ENCODE measurements at regions not wholly inside any gene's neighbourhood (a gene's known extent, or its start where the extent isn't known, plus 50 kb on each side); places are given as distances from the start of the nearest gene placed in this dataset.

DNA sequence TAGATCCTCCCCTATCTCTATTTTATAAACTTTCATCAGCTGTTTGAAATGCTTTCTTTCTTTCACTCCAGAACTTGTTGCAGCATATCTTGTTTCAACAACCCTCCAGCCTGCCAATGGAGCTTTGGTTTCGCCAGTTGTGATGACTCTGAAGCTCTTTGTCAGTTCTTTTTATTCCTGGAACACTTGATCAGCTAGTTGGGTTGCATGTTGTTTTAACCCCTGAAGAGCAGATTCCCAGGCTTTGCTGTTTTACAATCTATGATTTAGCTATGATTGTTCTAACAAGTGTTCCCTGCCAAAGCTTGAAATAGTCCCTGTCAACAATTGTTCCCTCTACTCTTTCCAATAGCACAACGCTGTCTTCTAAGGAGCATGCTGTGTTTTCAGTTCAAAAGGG is 50.6 kb upstream of the FUT8 start:
- dilution Hi-C loops (cut with MboI; ENCODE audit: extremely low pct_ligation_motif_present, low sequenced_read_pairs) = no loop called here
- Histone ChIP-seq H3K27ac (ENCODE audit: control insufficient read depth, insufficient read depth, low read length) (peak overlapping the region; percentile 45), H3K9me1 (ENCODE audit: control insufficient read depth, extremely low read depth, insufficient read depth, low read length) (no peaks in the 10 kb centered on the region), H3K36me3 (ENCODE audit: control insufficient read depth in 2 of 2, extremely low read depth in 1 of 2, insufficient read depth in 2 of 2, low read length in 2 of 2) (no peaks in the 10 kb centered on the region), H3K79me2 (ENCODE audit: control insufficient read depth, insufficient read depth, low read length) (no peaks in the 10 kb centered on the region), H3K4me2 (ENCODE audit: control insufficient read depth, extremely low read depth, insufficient read depth, low read depth, low read length) (peak overlapping the region; percentile 43), H4K20me1 (ENCODE audit: control insufficient read depth, extremely low read depth, insufficient read depth, low read length) (no peaks in the 10 kb centered on the region), H2AFZ (ENCODE audit: control insufficient read depth, low read length) (peak overlapping the region; percentile 47), H3K9ac (ENCODE audit: control insufficient read depth, extremely low read depth, insufficient read depth, low read length) (no peak overlapping the region), H3K9me3 (ENCODE audit: control insufficient read depth, low read depth, low read length) (no peaks in the 10 kb centered on the region), H3K4me1 (ENCODE audit: control insufficient read depth, extremely low read depth, insufficient read depth, low read length) (peaks cover 16% of the 10 kb centered on the region), H3K4me3 (ENCODE audit: control insufficient read depth in 2 of 3, extremely low read depth in 1 of 3, insufficient read depth in 2 of 3, low read depth in 1 of 3, low read length in 3 of 3) (no peak overlapping the region), H3K27me3 (ENCODE audit: control insufficient read depth, extremely low read depth, insufficient read depth, low read length) (no peaks in the 10 kb centered on the region)
- TF ChIP-seq EZH2 (IDR thresholded peaks at IDR 0.05; ENCODE audit: low read length) = no peak
- TF ChIP-seq, protein P1, sequence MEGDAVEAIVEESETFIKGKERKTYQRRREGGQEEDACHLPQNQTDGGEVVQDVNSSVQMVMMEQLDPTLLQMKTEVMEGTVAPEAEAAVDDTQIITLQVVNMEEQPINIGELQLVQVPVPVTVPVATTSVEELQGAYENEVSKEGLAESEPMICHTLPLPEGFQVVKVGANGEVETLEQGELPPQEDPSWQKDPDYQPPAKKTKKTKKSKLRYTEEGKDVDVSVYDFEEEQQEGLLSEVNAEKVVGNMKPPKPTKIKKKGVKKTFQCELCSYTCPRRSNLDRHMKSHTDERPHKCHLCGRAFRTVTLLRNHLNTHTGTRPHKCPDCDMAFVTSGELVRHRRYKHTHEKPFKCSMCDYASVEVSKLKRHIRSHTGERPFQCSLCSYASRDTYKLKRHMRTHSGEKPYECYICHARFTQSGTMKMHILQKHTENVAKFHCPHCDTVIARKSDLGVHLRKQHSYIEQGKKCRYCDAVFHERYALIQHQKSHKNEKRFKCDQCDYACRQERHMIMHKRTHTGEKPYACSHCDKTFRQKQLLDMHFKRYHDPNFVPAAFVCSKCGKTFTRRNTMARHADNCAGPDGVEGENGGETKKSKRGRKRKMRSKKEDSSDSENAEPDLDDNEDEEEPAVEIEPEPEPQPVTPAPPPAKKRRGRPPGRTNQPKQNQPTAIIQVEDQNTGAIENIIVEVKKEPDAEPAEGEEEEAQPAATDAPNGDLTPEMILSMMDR (optimal IDR thresholded peaks at IDR 0.05 in 1 of 3, IDR thresholded peaks at IDR 0.05 in 1 of 3, conservative IDR thresholded peaks at IDR 0.05 in 1 of 3; ENCODE audit: extremely low read depth in 1 of 3, insufficient read depth in 2 of 3, low read length in 3 of 3) = no peak
- DNase-seq (ENCODE audit: low read depth, low spot score) (no peak), FAIRE-seq (peak; percentile 34)

Small RNA genes in the stretch of these regions (small RNA-seq; reads per million reads assigned to genes)
- 0 reads per million in 3 experiments for gene AL355076.1 (ENCODE audit: insufficient read length in 3 of 3, low read depth in 3 of 3, low replicate concordance in 1 of 3)
- 0 to 0.25 (median 0) reads per million in 3 experiments for gene MIR4708 (ENCODE audit: insufficient read length in 3 of 3, low read depth in 3 of 3, low replicate concordance in 1 of 3)

All from keratinocyte (primary cell).